ENCODE measurements at regions not wholly inside any gene's neighbourhood (a gene's known extent, or its start where the extent isn't known, plus 50 kb on each side); places are given as distances from the start of the nearest gene placed in this dataset.

DNA sequence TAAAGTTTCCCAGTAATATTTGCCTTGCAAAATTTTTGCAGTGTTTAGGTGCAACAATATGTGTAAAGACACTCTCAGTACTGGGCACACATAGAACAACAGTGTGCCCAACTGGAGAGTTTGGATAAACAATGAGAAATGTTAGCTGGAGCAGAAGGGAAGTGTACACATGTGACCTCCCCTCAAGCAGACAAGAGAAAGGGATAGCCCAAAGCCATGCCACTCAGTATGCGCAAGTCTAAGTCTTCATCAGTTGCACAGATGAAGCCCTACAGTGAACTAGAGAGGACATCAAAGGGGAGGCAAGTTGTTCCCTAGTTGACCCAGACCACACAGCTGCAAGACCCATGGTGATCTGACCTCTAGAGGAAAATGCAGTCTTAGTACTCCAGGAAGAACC is 97.9 kb upstream of the CDH11 start:
- DNase-seq, result no peak

DNA sequence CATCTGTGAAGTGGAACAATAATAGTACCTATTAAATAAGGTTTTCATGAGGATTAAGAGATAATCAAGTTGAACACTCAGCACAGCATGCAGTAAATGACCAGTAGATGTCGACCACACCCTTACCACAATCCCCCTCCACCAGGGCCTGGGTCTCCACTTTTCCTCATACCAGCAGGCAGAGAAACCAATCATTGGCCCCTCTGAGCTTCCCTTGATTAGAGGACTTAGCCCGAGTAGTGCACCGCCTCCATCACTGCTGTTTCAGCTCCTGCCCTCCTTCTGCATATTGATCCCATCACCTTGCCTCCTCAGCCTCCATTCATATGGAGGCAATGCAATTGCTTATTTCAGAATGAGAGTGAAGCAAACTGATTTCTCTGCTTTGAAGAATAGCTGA is 96.5 kb upstream of the CDH11 start:
- no peak for DNase-seq

DNA sequence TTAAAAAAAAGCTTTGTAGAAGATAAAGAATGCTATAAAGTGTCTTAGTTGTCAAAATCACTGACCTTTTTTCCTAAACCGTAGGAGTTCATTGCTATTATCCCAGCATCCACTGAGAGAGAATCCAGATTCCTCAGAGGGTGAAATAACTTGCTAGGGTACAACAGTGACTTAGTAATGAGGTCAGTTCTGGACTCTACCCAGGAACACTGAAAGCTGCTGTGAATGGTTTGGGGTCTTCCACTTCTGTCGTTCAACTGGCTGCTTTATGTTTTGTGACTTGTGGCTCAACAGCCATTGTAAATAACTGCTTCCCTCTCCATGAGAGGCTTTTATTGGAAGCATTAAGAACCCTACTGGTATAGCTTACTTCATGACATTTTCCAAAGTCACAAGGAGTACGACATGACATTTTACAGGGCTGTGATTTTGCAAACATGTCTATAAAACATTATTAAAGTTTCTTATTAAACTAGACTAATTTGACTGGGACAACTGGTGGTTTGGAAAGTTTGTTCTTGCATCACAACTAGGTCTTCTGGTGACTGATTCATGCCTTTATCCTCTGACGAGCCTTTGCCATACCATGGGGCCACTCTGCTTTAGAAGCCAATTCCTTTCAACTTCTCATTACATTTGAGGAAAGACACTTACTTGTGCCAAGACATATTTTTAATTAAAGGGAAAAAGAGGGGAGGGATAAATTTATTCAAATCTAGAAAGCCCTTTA is 92.2 kb upstream of the CDH11 start:
- no peak for DNase-seq

DNA sequence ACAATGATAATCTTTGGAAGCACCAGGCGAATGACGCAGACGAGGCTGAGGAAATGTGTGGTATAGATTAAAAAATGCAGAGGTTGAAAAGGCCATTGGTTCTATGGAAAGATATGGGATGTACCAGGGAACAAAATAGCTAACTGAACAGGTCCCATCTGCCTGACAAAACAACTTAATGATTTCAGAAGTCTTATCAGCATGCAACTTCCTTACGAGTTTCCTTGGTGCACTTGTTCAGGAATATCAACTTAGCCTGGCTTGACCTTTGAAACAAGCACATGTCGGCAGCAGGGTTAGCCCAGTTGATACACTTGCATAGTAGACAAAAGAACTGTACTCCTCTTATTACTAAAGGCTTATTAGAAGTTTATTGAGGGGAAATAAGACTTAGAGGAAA is 90.9 kb upstream of the CDH11 start:
- no peak for DNase-seq

DNA sequence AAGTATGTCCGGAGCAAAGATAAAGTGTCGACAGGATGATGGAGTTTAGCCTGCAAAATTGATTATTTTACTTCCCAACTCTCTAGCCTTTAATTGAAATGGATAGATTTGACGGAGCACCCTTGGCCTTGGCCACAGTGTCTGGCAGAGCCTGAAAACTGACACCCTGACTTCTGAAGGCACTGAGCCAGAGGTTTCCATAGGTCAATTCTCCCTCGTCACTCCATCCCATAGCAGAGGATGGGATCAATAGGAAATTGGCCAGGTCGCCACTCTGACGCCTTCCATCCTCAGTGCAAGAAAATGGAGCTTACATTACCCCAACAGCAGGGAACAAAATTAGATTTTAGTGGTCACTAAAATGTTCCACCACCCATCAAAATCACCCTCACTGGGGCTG is 90.4 kb upstream of the CDH11 start:
- DNase-seq, result no peak

DNA sequence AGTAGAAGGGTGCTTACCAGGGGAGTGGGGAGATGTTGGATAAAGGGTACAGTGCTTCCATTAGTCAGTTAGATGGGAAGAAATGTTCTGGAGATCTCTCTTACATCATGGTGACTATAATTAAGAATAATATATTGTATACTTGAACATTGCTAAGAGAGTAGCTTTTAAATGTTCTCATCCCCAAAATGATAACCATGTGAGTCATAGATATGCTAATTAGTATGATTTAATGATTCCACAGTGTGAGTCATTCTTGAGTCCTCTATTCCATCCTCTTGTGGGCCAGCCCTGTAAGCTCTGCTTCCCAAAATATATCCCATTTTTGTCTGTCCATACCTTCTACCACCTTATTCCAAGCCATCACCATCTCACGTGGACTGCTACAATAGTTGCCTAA is 80.6 kb upstream of the CDH11 start:
- no peak for DNase-seq

DNA sequence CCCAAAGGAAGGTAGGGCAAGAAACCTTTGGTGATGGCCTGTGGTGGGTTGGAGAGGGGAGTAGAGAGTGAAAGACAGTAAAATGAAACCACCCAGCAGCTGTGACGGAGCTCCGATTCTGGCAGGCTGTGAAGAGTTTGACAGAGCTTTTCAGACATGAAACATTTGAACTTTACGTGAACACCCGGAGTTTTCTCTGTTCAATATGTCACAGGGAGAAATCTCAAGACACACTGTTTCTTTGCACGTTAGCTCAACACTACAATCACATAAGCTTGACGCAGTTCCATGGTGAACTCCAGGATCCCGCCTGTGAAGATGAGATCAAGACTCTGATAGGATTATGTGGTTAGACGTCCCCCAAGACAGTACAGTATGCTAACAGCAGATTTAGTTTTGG is 79.6 kb upstream of the CDH11 start:
- no peak for DNase-seq

DNA sequence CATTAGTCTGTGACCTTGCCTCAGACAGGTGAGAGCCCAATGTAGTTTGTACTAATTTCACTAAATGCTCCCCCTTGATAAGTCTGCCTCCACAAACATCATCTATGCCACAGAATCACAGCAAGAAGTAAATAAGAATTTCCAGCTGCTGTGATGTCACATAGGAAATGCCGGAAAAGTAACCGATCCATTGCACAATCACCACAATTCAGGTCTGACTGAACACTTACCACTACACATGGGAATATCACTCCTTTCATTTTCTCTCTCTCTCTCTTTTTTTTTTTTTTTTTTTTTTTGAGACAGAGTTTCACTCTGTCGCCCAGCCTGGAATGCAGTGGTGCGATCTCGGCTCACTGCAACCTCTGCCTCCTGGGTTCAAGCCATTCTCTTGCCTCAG is 79.0 kb upstream of the CDH11 start:
- DNase-seq, result no peak

DNA sequence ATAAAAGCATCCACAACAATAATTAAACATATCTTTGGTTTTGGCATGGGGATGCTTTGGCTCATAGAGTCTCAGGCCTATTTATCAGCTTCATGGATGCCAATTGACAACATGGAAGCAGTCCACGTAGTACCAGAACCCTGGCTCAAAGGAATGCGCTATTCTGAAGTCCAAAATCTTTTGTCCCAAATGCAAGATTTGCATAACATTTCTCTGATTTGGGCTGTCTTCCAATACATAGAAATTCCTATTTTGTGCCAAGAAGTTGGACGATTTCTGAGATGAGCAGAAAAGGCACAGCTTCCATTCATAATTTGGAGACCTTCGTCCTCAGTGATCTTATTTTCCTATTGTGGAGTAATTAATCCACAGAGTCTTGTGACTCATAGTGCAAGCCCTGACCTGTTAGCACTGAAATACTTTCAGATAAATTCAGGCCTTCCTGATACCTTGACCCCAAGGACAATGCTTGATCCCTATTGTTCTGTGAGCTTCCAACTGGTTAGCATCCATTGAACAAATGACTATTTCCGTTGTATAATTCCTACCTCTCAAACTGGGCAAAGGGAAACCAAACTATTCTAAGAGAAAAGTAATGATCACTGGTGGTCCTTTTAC is 78.4 kb upstream of the CDH11 start:
- no peak for DNase-seq

DNA sequence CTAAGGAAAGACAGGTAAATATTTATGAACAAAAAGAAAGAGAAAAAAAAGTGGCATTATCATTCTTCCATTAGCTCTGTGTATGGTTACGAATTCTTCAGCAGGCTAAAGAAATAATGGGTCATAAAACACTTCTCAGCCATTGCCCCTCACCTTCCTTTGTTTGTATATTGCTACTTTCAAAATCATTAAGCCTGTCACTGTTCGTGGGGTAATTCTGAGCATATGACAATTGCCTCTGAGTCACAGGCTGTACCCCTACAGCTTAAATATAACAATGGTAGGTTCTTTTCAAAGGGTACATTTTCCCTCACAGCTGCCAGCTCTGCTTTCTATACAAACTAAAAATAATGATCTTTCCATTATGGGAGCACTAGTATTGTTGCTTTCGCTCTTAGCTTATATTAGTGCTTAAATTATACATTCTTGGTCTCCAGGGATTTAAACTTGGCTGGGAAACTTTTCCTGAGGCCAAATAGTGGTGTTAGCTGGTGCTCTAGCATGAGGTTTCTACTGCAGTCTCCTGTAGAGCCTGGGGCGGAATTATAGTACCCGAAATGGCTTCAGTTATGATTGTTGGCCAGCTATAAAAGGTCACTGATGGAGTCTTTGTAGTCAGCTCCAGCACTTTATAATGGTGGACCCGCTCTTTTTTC is 74.7 kb upstream of the CDH11 start:
- no peak for DNase-seq

DNA sequence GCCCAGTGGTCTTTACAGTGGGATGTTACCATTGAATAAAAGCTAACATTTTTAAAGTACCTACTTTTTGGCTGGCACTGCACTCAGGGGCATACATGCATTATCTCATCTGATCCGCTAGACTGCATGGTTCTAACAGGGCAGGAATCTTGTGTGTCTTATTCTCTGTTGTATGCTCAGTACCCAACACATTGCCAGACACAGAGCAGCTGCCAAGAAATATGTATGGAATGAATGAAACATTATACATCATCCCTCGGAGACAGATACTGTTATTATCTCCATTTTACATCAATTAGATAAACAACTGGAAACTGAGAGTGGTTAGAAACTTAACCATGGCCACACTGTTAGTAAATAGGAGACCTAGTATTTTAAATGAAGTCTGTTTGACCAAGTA is 74.1 kb upstream of the CDH11 start:
- DNase-seq, result no peak

DNA sequence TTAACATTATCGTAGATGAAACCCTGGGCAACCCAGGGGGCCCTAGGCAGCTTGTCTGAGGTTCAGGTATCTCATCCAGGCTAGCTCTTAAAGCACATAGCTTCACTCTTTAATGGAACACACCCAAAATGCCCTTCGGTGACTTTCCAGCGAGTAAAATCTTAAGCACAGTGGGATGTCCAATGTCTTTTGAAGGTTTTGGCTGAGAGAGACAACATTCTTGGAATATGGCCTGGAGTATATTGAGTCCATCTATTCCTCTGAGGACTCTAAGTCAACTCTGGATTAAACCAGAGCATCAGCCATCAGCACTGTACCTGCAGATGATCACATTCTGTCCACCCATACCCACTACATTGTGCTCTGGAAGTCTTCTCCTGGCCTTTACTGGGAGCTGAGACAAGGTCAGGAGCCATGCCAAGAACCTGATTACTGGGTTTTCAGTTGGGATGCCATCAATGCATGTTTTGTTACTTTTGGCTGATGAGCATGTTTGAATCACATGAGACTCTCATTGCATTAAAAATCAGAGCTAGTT is 63.4 kb upstream of the CDH11 start:
- no peak for DNase-seq

DNA sequence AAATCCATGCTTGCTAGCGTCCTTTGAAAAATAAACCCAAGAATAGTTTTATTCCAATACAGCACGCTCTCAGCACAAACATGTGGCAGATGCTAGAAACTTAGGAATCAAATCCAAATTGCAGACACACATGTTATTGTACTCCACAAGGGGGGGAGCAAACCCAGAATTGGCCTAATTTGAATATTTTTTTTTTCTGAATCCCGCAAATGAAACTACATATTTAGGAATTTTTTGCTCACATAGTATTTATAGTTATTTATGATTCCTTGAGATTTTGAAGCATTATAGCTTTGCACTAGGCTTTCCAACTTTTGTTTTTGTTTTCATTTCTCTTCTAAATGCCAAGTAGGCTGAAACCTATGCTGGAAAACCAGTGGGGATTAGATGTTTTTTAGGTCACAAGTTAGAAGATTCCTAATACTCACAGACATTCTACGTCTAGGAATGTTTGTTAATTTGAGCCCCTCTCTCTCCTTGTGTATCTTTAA is 59.3 kb upstream of the CDH11 start:
- DNase-seq, result no peak

DNA sequence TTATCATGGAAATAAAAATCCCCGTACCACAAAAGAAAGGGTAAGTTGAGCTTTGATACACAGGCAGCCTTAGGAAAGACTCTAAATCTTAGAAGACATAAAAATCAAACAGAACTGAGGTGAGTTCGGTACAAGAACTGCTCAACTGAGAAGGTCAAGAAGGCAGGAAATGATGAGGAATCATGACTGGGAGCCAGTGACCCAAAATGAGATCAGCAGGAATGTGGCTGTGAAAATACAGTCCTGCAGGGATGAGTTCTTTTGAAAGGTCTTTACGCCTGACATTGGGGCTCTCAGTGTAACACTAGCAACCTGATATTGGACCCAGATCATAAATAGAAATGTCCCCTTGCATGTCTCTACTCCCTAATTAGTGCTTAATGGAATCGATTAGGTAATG is 56.3 kb upstream of the CDH11 start:
- DNase-seq, result no peak

DNA sequence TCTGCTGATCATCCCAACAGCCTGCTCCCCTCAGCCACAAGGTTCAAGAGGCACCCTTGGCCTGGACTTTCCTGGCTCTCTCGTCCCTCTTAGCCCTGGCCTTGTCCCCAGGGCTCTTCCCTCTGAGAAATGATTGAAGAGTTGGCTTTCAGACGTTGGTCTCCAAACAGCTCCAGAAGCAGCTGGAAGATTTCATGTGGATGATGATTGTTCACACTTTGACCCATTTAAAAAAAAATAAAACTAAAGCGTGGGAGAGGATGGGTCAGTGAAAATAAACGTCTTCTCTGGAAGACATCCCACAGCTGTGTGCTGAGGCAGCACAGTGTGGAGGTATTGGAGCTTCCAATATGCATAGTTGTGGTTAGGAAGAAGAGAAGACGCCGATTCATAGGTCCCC is 54.7 kb upstream of the CDH11 start:
- no peak for DNase-seq

DNA sequence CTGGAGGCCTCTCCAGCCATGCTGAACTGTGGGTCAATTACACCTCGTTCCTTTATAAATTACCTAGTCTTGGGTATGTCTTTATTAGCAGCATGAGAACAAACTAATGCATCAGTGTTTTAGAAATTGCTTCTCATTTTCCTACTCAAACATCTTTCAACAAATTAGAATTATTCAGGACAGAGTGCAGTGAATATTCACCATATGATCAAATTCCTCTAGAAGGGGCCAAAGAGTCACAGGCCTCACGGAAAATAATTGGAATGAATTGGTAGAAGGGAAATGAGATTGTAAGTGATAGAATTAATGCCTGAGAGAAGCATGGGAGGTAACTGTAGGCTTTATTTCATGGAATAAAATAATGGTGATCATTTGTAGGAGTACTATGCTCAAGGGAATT is 50.5 kb upstream of the CDH11 start:
- DNase-seq, result no peak

Measured in NCI-H526 (cell line).